ENCODE measurements at regions not wholly inside any gene's neighbourhood (a gene's known extent, or its start where the extent isn't known, plus 50 kb on each side); places are given as distances from the start of the nearest gene placed in this dataset.

DNA sequence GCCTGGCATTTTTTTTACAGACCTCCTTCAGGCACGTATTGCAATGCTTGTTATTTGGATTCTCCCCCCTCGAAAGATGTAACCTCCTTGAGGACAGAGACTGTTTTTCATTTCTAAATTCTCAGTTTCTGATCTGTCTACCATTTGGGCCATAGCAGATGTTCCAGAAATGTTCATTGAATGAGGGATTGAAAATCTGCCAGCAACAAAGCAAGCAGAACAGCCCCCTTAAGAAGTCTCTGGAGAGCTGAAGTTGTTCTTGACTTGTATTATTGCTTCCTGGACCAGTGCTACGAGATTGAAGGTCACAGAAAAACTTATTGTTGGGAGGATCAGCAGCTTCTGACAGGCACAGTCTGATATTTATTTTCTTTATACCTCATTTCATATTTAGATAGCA is 355.5 kb downstream of the EPHA4 start:
- Histone ChIP-seq H3K4me3 (ENCODE audit: low read depth, low read length) (no peak overlapping the region), H3K27ac (ENCODE audit: low read depth) (no peak overlapping the region), H3K4me1 (ENCODE audit: insufficient read depth) (no peaks in the 10 kb centered on the region), H3K36me3 (ENCODE audit: insufficient read depth) (no peaks in the 10 kb centered on the region)
- DNase-seq (ENCODE audit: extremely low spot score), result no peak
- WGBS, result 82% methylated on average over 3 of the region's 3 CpGs

DNA sequence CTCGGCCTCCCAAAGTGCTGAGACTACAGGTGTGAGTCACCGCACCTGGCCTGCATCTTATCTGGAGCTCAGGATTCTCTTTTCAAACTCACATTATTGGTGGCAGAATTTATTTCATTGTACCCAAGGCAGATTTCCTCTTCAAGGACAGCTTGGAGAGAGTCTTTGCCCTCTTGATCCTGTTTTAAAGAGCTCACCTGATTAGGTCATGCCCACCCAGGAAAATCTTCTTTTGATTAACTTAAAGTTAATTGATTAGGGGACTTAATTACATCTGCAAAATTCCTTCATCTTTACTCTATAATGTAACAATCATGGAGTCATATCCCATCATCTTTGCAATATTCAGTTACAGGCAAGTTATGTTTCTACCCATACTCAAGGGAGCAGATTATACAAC is 346.4 kb downstream of the EPHA4 start:
- no peak for DNase-seq (ENCODE audit: extremely low spot score)
- Histone ChIP-seq H3K27ac (ENCODE audit: low read depth) (no peak overlapping the region), H3K4me3 (ENCODE audit: low read depth, low read length) (no peak overlapping the region), H3K4me1 (ENCODE audit: insufficient read depth) (no peaks in the 10 kb centered on the region), H3K36me3 (ENCODE audit: insufficient read depth) (no peaks in the 10 kb centered on the region)
- 91% methylated on average over 2 of the region's 2 CpGs for WGBS

DNA sequence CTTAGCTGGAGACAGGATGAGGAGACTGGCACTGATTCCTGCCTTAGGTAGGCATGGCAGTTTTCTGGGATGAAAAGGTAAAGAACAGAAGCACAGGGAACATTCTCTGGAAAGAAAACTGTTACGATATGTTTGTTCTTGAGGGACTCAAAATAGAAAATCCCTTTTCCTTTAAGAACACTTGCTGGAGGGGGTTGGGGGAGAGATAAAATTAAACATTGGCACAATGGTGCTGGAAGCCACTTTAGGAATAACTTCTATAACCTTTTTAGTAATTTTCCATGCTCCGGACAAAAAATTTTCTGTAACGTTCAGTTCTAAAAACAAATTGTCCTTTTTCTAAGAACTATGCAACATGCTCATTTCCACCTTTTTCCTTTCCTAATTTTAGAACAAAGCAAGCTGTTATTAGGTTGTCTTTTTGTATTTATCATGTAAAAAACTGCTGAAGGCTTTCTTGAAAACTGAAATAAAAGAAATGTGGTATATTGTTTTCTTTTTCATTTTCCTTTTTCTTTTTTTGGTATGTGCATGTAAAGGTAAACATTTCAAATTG is 343.8 kb downstream of the EPHA4 start:
- no peak overlapping the region for H3K4me3 ChIP-seq (ENCODE audit: low read depth, low read length)
- H3K4me1 ChIP-seq (ENCODE audit: insufficient read depth), result no peaks in the 10 kb centered on the region
- WGBS, result 47% methylated on average over 3 of the region's 3 CpGs
- no peaks in the 10 kb centered on the region for H3K36me3 ChIP-seq (ENCODE audit: insufficient read depth)
- H3K27ac ChIP-seq (ENCODE audit: low read depth), result no peak overlapping the region
- no peak for DNase-seq (ENCODE audit: extremely low spot score)

DNA sequence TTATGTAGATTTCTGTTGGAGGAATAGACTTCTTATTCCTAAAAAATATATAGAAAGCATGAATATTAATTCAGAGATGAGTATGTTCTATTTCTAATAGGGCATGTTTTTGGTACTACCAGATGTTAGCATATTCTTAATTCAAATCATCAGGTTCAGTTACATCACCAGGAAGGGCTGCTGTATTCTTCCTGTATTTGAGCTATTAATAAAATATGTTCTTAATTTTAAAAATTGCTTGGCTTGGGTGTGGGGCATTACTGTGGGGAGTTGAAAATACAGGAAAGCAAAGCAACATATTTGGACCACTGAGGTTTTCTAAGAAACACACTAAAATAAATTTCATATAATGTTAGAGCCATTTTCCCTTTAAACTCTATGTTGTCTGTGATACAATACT is 343.0 kb downstream of the EPHA4 start:
- H3K27ac ChIP-seq (ENCODE audit: low read depth), result no peak overlapping the region
- DNase-seq (ENCODE audit: extremely low spot score), result no peak
- no peaks in the 10 kb centered on the region for H3K4me1 ChIP-seq (ENCODE audit: insufficient read depth)
- H3K36me3 ChIP-seq (ENCODE audit: insufficient read depth), result no peaks in the 10 kb centered on the region
- H3K4me3 ChIP-seq (ENCODE audit: low read depth, low read length), result no peak overlapping the region

DNA sequence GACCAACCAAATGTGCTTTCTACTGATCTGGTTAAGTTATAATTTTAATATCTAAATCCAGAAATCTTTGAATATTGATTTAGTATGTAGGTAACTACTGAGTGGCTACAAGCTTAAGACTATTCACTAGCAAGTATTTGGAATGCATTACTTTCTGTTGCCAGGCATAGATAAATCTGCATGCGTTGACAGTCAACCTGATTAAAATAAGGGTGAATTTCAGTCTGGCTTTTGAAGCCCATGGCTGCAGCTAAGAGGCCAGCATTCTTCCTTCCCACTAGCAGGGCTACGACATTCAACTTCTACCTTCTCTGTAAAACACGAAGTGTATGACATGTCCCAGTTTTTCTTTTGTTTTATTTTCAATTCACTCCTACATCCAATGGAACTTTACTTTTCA is 340.6 kb downstream of the EPHA4 start:
- H3K27ac ChIP-seq (ENCODE audit: low read depth), result no peak overlapping the region
- H3K36me3 ChIP-seq (ENCODE audit: insufficient read depth), result no peaks in the 10 kb centered on the region
- no peak for DNase-seq (ENCODE audit: extremely low spot score)
- WGBS, result 72% methylated on average over 3 of the region's 3 CpGs
- no peak overlapping the region for H3K4me3 ChIP-seq (ENCODE audit: low read depth, low read length)
- H3K4me1 ChIP-seq (ENCODE audit: insufficient read depth), result no peaks in the 10 kb centered on the region

DNA sequence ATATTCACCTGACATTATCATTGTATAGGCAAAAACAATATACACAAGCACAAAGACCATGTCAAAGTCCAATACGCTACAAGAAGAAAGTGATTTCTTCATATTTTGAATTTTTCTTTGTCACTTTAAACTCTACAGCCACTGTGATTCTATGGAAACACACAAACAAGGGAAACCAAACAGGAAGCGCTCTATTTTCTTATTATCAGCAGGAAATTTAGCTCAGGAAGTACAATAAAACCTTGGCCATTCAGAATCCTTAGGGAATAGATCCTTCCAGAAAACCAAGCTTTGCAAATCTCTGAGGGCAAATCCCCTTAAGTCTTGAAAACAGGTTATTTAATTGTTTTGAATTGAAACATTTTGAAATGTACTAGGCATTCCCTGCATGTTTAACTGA is 336.2 kb downstream of the EPHA4 start:
- no peak overlapping the region for H3K27ac ChIP-seq (ENCODE audit: low read depth)
- 76% methylated on average over 2 of the region's 2 CpGs for WGBS
- no peaks in the 10 kb centered on the region for H3K4me1 ChIP-seq (ENCODE audit: insufficient read depth)
- no peak for DNase-seq (ENCODE audit: extremely low spot score)
- no peak overlapping the region for H3K4me3 ChIP-seq (ENCODE audit: low read depth, low read length)
- no peaks in the 10 kb centered on the region for H3K36me3 ChIP-seq (ENCODE audit: insufficient read depth)

DNA sequence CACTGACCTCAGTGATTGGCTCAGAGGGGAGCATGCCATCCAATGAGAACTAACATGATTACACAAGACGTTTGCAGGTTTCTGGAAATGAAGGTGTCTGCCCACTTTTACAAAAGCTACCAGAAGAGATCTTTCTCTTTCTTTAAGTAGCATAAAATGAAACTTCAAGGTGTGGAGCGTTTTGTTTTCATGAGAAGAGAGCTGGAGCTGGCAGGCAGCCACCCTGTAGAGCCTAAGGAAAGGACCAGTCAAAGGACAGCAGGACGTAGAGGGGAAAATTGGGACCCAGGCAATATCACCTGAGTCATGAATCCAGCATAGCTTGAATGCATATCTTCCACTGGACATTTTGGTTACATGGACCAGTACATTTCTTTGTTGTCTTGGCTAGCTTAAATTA is 331.0 kb downstream of the EPHA4 start:
- no peak overlapping the region for H3K4me3 ChIP-seq (ENCODE audit: low read depth, low read length)
- 82% methylated on average over 3 of the region's 3 CpGs for WGBS

DNA sequence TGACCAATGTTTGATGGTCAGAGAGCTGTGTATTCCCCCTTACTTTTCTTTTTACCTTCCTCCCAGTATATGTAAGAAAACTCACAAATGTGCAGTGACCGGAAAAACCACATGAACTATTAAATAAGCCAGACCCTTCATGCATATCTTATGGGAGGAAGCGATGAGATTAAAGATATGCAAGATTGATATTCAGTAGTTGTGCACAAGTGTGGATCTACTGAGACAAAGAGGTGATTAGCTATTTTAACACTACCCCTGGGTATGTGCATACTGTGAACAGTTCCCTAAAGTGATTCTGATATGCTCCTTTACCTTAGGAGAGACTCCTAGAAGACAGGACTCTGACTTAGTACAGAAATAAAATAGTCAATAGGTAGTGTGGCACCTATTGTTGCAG is 328.3 kb downstream of the EPHA4 start:
- no peak for DNase-seq (ENCODE audit: extremely low spot score)
- Histone ChIP-seq H3K36me3 (ENCODE audit: insufficient read depth) (no peaks in the 10 kb centered on the region), H3K27ac (ENCODE audit: low read depth) (no peak overlapping the region), H3K4me3 (ENCODE audit: low read depth, low read length) (no peak overlapping the region), H3K4me1 (ENCODE audit: insufficient read depth) (no peaks in the 10 kb centered on the region)
- WGBS, result 95% methylated on average over 2 of the region's 2 CpGs

More for the DNA sequence above, 331.0 kb downstream of the EPHA4 start:
- Histone ChIP-seq H3K4me1 (ENCODE audit: insufficient read depth) (no peaks in the 10 kb centered on the region), H3K27ac (ENCODE audit: low read depth) (no peak overlapping the region), H3K36me3 (ENCODE audit: insufficient read depth) (no peaks in the 10 kb centered on the region)
- no peak for DNase-seq (ENCODE audit: extremely low spot score)

DNA sequence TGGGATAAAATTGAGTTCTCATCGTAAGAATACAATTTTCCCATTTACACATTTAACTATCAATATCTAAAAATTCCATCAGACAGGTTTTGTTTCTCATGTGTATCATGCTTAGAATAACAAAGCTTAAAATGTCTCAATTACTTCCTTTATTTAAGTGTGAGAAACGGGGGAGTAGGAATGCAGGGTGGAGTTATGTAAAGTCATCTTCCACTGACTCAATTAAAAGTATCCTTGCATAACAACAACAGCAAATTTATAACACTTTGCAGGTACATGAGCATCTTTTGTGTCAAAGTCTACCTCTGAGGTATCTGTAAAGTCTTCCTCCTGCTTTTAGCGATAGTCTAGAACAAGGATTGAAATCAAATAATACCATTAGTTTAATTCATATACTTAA is 327.1 kb downstream of the EPHA4 start:
- H3K4me1 ChIP-seq (ENCODE audit: insufficient read depth), result no peaks in the 10 kb centered on the region
- no peak overlapping the region for H3K4me3 ChIP-seq (ENCODE audit: low read depth, low read length)
- DNase-seq (ENCODE audit: extremely low spot score), result no peak
- H3K36me3 ChIP-seq (ENCODE audit: insufficient read depth), result no peaks in the 10 kb centered on the region
- no peak overlapping the region for H3K27ac ChIP-seq (ENCODE audit: low read depth)
- 72% methylated on average over 3 of the region's 3 CpGs for WGBS

DNA sequence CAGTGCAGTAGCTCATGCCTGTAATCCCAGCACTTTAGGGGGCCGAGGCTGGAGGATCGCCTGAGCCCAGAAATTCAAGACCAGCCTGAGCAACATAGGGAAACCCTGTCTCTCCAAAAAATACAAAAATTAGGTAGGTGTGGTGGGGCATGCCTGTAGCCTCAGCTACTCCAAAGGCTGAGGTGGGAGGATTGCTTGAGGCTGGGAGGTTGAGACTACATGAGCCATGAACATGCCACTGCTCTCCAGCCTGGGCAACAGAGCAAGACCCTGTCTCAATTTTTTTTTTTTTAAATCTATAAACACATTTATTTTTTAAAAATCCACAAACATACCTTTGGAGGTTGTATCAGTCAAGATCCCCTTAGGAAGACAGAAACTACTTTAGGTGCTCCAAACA is 326.3 kb downstream of the EPHA4 start:
- no peak for DNase-seq (ENCODE audit: extremely low spot score)
- Histone ChIP-seq H3K36me3 (ENCODE audit: insufficient read depth) (no peaks in the 10 kb centered on the region), H3K27ac (ENCODE audit: low read depth) (no peak overlapping the region), H3K4me3 (ENCODE audit: low read depth, low read length) (no peak overlapping the region), H3K4me1 (ENCODE audit: insufficient read depth) (no peaks in the 10 kb centered on the region)
- 82% methylated on average over 2 of the region's 2 CpGs for WGBS

DNA sequence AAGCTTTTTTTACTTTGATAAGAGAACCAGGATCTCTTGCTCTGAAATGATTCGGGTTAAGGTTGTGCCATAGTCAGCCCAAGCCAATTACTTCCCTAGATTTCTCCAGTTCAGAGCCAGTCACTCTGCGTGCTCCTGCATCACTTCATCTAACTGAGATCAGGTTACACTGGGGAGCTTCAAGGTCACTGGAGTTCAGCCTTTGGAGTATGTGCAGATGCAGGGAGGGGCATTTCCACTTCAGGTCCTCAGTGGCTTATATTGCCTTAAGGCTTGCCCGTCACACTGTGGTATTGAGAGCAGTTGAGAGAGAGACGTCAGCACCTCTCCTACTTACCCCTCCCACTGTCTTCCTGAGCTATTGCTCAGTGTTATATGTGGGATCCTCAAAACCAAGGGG is 317.8 kb downstream of the EPHA4 start:
- no peaks in the 10 kb centered on the region for H3K4me1 ChIP-seq (ENCODE audit: insufficient read depth)
- no peak for DNase-seq (ENCODE audit: extremely low spot score)
- WGBS, result 59% methylated on average over 4 of the region's 4 CpGs
- no peak overlapping the region for H3K27ac ChIP-seq (ENCODE audit: low read depth)
- H3K36me3 ChIP-seq (ENCODE audit: insufficient read depth), result no peaks in the 10 kb centered on the region
- H3K4me3 ChIP-seq (ENCODE audit: low read depth, low read length), result no peak overlapping the region

DNA sequence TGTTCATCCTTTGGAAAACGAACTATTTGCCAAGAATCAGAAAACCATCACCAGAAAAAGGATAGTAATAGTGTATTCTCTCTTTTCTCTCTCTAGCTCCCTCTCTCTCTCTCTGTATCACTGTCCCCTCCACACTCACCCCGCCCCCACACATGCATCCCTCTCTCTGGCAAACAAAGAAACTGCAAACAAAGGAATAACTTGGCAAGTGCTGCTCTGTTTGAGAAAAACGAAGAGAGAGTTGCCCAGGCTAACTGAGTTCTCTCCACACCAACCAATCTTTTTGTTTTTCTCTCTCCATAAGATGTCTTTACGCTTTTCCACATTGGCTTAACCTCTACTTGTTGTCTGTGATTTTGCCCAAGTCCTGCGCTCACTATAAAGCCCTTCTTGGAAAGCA is 316.2 kb downstream of the EPHA4 start:
- Histone ChIP-seq H3K36me3 (ENCODE audit: insufficient read depth) (no peaks in the 10 kb centered on the region), H3K27ac (ENCODE audit: low read depth) (no peak overlapping the region), H3K4me3 (ENCODE audit: low read depth, low read length) (no peak overlapping the region), H3K4me1 (ENCODE audit: insufficient read depth) (no peaks in the 10 kb centered on the region)
- WGBS, result 50% methylated on average over 5 of the region's 5 CpGs
- no peak for DNase-seq (ENCODE audit: extremely low spot score)

DNA sequence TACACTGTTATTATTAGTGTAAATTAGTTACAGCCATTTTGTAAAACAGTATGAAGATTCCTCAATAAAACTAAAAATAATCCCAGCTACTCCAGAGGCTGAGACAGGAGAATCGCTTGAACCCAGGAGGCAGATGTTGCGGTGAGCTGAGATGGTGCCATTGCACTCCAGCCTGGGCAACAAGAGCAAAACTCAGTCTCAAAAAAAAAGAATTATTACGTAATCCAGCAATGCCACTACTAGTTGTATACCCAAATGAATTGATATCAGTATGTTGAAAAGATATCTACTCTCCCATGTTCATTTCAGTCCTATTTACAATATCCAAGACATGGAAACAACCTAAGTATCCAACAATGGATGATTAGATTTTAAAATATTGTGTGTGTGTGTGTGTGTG is 313.6 kb downstream of the EPHA4 start:
- no peak overlapping the region for H3K27ac ChIP-seq (ENCODE audit: low read depth)
- no peaks in the 10 kb centered on the region for H3K36me3 ChIP-seq (ENCODE audit: insufficient read depth)
- no peak for DNase-seq (ENCODE audit: extremely low spot score)
- WGBS, result 97% methylated on average over 3 of the region's 3 CpGs
- H3K4me3 ChIP-seq (ENCODE audit: low read depth, low read length), result no peak overlapping the region
- no peaks in the 10 kb centered on the region for H3K4me1 ChIP-seq (ENCODE audit: insufficient read depth)

DNA sequence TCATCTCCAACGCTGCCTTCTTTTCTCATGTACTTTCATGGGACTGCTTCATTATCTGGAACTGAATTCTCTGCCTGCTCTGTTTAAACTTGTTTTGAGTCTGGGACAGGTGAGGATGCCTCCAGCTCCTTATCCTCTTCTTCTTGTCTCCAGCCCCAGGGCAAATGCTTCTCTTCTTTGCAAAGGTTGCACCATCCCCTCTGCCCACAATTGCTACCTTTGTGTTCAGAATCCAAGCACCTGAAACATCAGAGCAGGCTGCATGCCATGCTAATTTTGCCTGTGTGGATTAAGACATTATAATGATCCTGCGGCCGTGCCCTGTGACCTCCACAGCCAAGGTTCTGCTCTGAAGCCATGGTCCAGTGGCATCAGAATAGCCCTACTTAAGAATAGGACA is 309.5 kb downstream of the EPHA4 start:
- H3K27ac ChIP-seq (ENCODE audit: low read depth), result no peak overlapping the region
- H3K36me3 ChIP-seq (ENCODE audit: insufficient read depth), result no peaks in the 10 kb centered on the region
- no peak for DNase-seq (ENCODE audit: extremely low spot score)
- H3K4me3 ChIP-seq (ENCODE audit: low read depth, low read length), result no peak overlapping the region
- WGBS, result 93% methylated on average over 3 of the region's 3 CpGs
- H3K4me1 ChIP-seq (ENCODE audit: insufficient read depth), result no peaks in the 10 kb centered on the region

DNA sequence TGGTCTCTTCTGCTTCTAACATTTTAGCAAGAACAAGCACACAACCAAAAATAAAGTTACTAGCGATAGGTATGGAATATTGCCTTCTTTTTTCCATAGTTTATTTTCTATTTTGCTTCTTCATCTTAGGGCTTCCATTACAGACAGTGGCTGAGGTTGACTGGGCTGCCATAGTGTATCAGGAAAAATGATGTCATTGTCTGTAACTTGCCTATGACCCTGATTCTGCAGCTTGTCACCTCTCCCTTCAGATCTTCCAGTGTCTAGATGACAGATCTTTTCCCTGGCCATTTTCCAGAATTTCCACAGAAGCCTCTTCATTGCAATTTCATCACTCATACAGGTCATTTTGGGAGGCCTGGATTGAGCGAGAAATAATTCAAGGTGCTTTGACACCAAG is 308.5 kb downstream of the EPHA4 start:
- Histone ChIP-seq H3K36me3 (ENCODE audit: insufficient read depth) (no peaks in the 10 kb centered on the region), H3K4me1 (ENCODE audit: insufficient read depth) (no peaks in the 10 kb centered on the region), H3K4me3 (ENCODE audit: low read depth, low read length) (no peak overlapping the region), H3K27ac (ENCODE audit: low read depth) (no peak overlapping the region)
- 98% methylated on average over 2 of the region's 2 CpGs for WGBS
- DNase-seq (ENCODE audit: extremely low spot score), result no peak
